SK-N-SH (cell line): ENCODE measurements at regions not wholly inside any gene's neighbourhood (a gene's known extent, or its start where the extent isn't known, plus 50 kb on each side); places are given as distances from the start of the nearest gene placed in this dataset.

Experiments used
- CTCF ChIA-PET: fragments of 300-600, 350-600 bp; formaldehyde crosslinking; extraction: SDS; loops from one replicate; lab custom pipeline; 2021; lab: Yijun Ruan, JAX
- POLR2A ChIA-PET: fragments of 350-600 bp; sonication (Branson Sonifier 250); formaldehyde crosslinking; extraction: SDS; loops from one replicate; lab custom pipeline; 2020; ENCODE audit warnings: antibody characterized with exemption, inconsistent platforms; lab: Yijun Ruan, JAX
- DNase-seq: peaks from one replicate; pipeline ENCODE4 v3.0.0; 2012
- H2AFZ ChIP-seq: fragments of 200-600 bp; sonication (generic); 2 replicates; pipeline ENCODE4 v1.8.1; 2016; ENCODE audit warnings: antibody characterized with exemption, mild to moderate bottlenecking, low read depth
- H3F3A ChIP-seq: fragments of 200-600 bp; sonication (generic); replicated peaks from 2 replicates; pipeline ENCODE3; 2016; ENCODE audit warnings: antibody characterized with exemption, mild to moderate bottlenecking; ENCODE audit not compliant: insufficient read depth
- H3K27ac ChIP-seq, 2 experiments: fragments of 200-500 bp in 1 of 2; fragments of 200-600 bp in 1 of 2; sonication (Bioruptor generic) in 1 of 2; sonication (generic), shearing (Covaris generic) in 1 of 2; 2 replicates each; pipeline versions ENCODE4 v1.5.1 to v1.6.1; 2014 to 2016; ENCODE audit warnings: low read depth in 2 of 2, inconsistent platforms in 1 of 2, low read length in 1 of 2, mild to moderate bottlenecking in 1 of 2, mixed read lengths in 1 of 2
- H3K27me3 ChIP-seq: fragments of 200-600 bp; sonication (generic), shearing (Covaris generic); 2 replicates; pipeline ENCODE4 v1.6.1; 2016; ENCODE audit warnings: mixed run types; ENCODE audit not compliant: insufficient read depth
- H3K36me3 ChIP-seq, 2 experiments: fragments of 200-500 bp in 1 of 2; fragments of 200-600 bp in 1 of 2; sonication (Bioruptor generic) in 1 of 2; sonication (generic) in 1 of 2; replicated peaks in 1 of 2; 2 replicates each; pipeline versions ENCODE3 to v1.5.1; 2014 to 2016; ENCODE audit warnings: low read length in 1 of 2, mild to moderate bottlenecking in 1 of 2; ENCODE audit not compliant: insufficient read depth in 2 of 2, control insufficient read depth in 1 of 2
- H3K4me1 ChIP-seq, 2 experiments: fragments of 200-500 bp in 1 of 2; fragments of 200-600 bp in 1 of 2; sonication (Bioruptor generic) in 1 of 2; sonication (generic), shearing (Covaris generic) in 1 of 2; 2 replicates each; pipeline versions ENCODE4 v1.5.1 to v1.6.1; 2014 to 2016; ENCODE audit warnings: low read depth in 1 of 2, low read length in 1 of 2, mixed run types in 1 of 2; ENCODE audit not compliant: insufficient read depth in 2 of 2, control insufficient read depth in 1 of 2
- H3K4me2 ChIP-seq: fragments of 200-600 bp; sonication (generic), shearing (Covaris generic); 2 replicates; pipeline ENCODE4 v1.6.1; 2017; ENCODE audit warnings: mixed run types
- H3K4me3 ChIP-seq, 2 experiments: fragments of 200-500 bp in 1 of 2; fragments of 200-600 bp in 1 of 2; sonication (Bioruptor generic) in 1 of 2; sonication (generic), shearing (Covaris generic) in 1 of 2; 2 replicates each; pipeline versions ENCODE4 v1.5.1 to v1.8.1; 2014 to 2016; ENCODE audit warnings: low read depth in 2 of 2, inconsistent platforms in 1 of 2, low read length in 1 of 2, mild to moderate bottlenecking in 1 of 2, mixed read lengths in 1 of 2, moderate library complexity in 1 of 2
- H3K79me2 ChIP-seq: fragments of 200-600 bp; sonication (generic); 2 replicates; pipeline ENCODE4 v1.8.1; 2017; ENCODE audit warnings: mild to moderate bottlenecking; ENCODE audit not compliant: insufficient read depth
- H3K9ac ChIP-seq: fragments of 200-600 bp; sonication (generic); 2 replicates; pipeline ENCODE4 v1.6.1; 2017; ENCODE audit warnings: mixed run types
- H3K9me2 ChIP-seq: fragments of 200-600 bp; sonication (generic); 2 replicates; pipeline ENCODE4 v1.6.1; 2017; ENCODE audit warnings: mixed run types
- H3K9me3 ChIP-seq: fragments of 200-600 bp; sonication (generic); 2 replicates; pipeline ENCODE4 v1.6.1; 2017; ENCODE audit warnings: mixed run types, mild to moderate bottlenecking, moderate library complexity
- H4K20me1 ChIP-seq: fragments of 200-600 bp; sonication (generic); 2 replicates; pipeline ENCODE4 v1.6.1; 2017; ENCODE audit warnings: mild to moderate bottlenecking, mixed run types; ENCODE audit not compliant: insufficient read depth
- CHD2 ChIP-seq: fragments of 150-350 bp; IDR thresholded peaks from 2 replicates; pipeline ENCODE4 v1.6.1; 2018; ENCODE audit warnings: low read length; ENCODE audit not compliant: partially characterized antibody
- ELF1 ChIP-seq: IDR thresholded peaks from 2 replicates; pipeline ENCODE4 v1.4.0; 2012
- EP300 ChIP-seq, 2 experiments: IDR thresholded peaks; 2 replicates each; pipeline versions ENCODE4 v1.4.0 to v1.6.1; 2012; ENCODE audit warnings: borderline replicate concordance in 1 of 2, low read depth in 1 of 2, low read length in 1 of 2
- FOSL2 ChIP-seq: IDR thresholded peaks from 2 replicates; pipeline ENCODE4 v1.4.0; 2012; ENCODE audit warnings: low read depth, mild to moderate bottlenecking, moderate library complexity, borderline replicate concordance
- GABPA ChIP-seq: IDR thresholded peaks from 2 replicates; pipeline ENCODE4 v1.4.0; 2012; ENCODE audit warnings: low read depth, mild to moderate bottlenecking
- GATA2 ChIP-seq: sonication (generic); formaldehyde crosslinking; IDR thresholded peaks from 2 replicates; pipeline ENCODE4 v1.5.0; 2020; ENCODE audit warnings: mild to moderate bottlenecking, missing genetic modification reagents
- MEF2A ChIP-seq: IDR thresholded peaks from 2 replicates; pipeline ENCODE4 v1.4.0; 2012; ENCODE audit warnings: low read depth, borderline replicate concordance
- MXI1 ChIP-seq: IDR thresholded peaks from 2 replicates; pipeline ENCODE4 v1.6.1; 2012; ENCODE audit warnings: mild to moderate bottlenecking, low read depth, low read length, improper control_type of control experiment
- RAD21 ChIP-seq: IDR thresholded peaks from 2 replicates; pipeline ENCODE4 v1.6.1; 2012; ENCODE audit warnings: mild to moderate bottlenecking, low read length
- RXRA ChIP-seq: IDR thresholded peaks from 2 replicates; pipeline ENCODE4 v1.4.0; 2012; ENCODE audit warnings: low read depth, mild to moderate bottlenecking, borderline replicate concordance
- SMC3 ChIP-seq: IDR thresholded peaks from 2 replicates; pipeline ENCODE4 v1.6.1; 2012; ENCODE audit warnings: low read depth, low read length, improper control_type of control experiment
- TAF1 ChIP-seq: IDR thresholded peaks from 2 replicates; pipeline ENCODE4 v1.6.1; 2012; ENCODE audit warnings: low read depth, mild to moderate bottlenecking, low read length, moderate library complexity, borderline replicate concordance
- WGBS: methylation state at CpG from one replicate; pipeline ENCODE4 v1.1.6; 2017; ENCODE audit warnings: low lambda C conversion rate; 5-methylcytosine and 5-hydroxymethylcytosine counted together
- TF ChIP-seq, protein P1 (sequence below): fragments of 200-600 bp; sonication (generic); IDR thresholded peaks from 2 replicates; pipeline ENCODE4 v1.6.1; 2017; ENCODE audit warnings: antibody characterized with exemption, mild to moderate bottlenecking, moderate library complexity
- TF ChIP-seq, protein P2 (sequence below): IDR thresholded peaks from 2 replicates; pipeline ENCODE4 v1.6.1; 2012; ENCODE audit warnings: mild to moderate bottlenecking, low read depth, low read length, moderate library complexity
- TF ChIP-seq, protein P3 (sequence below): IDR thresholded peaks from 2 replicates; pipeline ENCODE4 v1.4.0; 2012; ENCODE audit warnings: low read depth, borderline replicate concordance
- TF ChIP-seq, protein P4 (sequence below): IDR thresholded peaks from 2 replicates; pipeline ENCODE4 v1.4.0; 2012; ENCODE audit warnings: low read depth, borderline replicate concordance

DNA sequence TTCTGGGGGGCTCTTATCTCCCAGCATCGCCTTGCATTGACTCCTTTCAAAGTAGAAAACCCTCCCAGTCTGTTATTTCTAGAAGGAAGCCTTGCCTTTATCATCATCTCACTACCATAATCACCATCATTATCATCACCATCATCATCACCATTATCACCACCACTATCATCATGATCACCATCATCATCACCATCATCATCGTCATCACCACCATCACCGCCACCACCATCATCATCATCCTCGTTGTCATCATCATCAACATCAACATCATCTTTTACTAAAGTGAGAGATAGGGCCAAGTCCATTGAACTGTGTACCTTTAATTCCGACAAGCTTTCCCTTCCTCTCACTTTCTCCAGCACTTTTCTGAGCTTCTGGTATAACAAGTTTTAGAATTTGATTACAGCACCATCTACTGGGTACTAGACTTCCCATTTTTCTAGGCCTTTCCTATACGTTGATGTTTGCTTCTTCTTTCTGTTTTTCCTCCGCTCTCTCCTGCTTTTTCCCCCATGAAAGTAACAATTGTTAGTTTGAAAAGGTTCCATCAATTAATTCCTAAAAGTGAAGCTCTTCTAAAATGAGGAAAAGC is 226.4 kb downstream of the BUB3 start:
- Histone ChIP-seq H3K9me3 (no peaks in the 10 kb centered on the region), H3K9ac (no peak overlapping the region), H3K4me2 (no peak overlapping the region), H3K27me3 (no peaks in the 10 kb centered on the region), H3K36me3 (no peaks in the 10 kb centered on the region), H3K4me3 (no peak overlapping the region), H3K79me2 (no peaks in the 10 kb centered on the region), H3K27ac (no peak overlapping the region), H2AFZ (no peak overlapping the region), H3K4me1 (no peaks in the 10 kb centered on the region; a peak in 1 of 4 replicates), H3F3A (no peaks in the 10 kb centered on the region), H3K9me2 (no peaks in the 10 kb centered on the region), H4K20me1 (no peaks in the 10 kb centered on the region)
- TF ChIP-seq, protein P1, sequence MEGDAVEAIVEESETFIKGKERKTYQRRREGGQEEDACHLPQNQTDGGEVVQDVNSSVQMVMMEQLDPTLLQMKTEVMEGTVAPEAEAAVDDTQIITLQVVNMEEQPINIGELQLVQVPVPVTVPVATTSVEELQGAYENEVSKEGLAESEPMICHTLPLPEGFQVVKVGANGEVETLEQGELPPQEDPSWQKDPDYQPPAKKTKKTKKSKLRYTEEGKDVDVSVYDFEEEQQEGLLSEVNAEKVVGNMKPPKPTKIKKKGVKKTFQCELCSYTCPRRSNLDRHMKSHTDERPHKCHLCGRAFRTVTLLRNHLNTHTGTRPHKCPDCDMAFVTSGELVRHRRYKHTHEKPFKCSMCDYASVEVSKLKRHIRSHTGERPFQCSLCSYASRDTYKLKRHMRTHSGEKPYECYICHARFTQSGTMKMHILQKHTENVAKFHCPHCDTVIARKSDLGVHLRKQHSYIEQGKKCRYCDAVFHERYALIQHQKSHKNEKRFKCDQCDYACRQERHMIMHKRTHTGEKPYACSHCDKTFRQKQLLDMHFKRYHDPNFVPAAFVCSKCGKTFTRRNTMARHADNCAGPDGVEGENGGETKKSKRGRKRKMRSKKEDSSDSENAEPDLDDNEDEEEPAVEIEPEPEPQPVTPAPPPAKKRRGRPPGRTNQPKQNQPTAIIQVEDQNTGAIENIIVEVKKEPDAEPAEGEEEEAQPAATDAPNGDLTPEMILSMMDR = peak; percentile 30; the same call in 1 of the 2 replicates
- TF ChIP-seq CHD2 (no peak), SMC3 (peak; percentile 56; the same call in 1 of the 2 replicates), GABPA (no peak), RAD21 (peak; percentile 83)
- CTCF ChIA-PET = interaction anchor here (0.6 to 4.6 kb wide), 59 partner anchors 9 to 351 kb away, joined by 3 to 110 read pairs (median 4); partner anchors contain the start of gene BUB3
- WGBS = 33% methylated on average over 7 of the region's 7 CpGs
- peak; percentile 58 for DNase-seq
- POLR2A ChIA-PET = no interaction called here

GRCh38 chr10:123381224-123381623 is 227.0 kb downstream of the BUB3 start:
- no peaks in the 10 kb centered on the region for H4K20me1 ChIP-seq
- POLR2A ChIA-PET = no interaction called here
- no peak for TF ChIP-seq MXI1
- TF ChIP-seq TAF1 = no peak
- TF ChIP-seq, protein P2, sequence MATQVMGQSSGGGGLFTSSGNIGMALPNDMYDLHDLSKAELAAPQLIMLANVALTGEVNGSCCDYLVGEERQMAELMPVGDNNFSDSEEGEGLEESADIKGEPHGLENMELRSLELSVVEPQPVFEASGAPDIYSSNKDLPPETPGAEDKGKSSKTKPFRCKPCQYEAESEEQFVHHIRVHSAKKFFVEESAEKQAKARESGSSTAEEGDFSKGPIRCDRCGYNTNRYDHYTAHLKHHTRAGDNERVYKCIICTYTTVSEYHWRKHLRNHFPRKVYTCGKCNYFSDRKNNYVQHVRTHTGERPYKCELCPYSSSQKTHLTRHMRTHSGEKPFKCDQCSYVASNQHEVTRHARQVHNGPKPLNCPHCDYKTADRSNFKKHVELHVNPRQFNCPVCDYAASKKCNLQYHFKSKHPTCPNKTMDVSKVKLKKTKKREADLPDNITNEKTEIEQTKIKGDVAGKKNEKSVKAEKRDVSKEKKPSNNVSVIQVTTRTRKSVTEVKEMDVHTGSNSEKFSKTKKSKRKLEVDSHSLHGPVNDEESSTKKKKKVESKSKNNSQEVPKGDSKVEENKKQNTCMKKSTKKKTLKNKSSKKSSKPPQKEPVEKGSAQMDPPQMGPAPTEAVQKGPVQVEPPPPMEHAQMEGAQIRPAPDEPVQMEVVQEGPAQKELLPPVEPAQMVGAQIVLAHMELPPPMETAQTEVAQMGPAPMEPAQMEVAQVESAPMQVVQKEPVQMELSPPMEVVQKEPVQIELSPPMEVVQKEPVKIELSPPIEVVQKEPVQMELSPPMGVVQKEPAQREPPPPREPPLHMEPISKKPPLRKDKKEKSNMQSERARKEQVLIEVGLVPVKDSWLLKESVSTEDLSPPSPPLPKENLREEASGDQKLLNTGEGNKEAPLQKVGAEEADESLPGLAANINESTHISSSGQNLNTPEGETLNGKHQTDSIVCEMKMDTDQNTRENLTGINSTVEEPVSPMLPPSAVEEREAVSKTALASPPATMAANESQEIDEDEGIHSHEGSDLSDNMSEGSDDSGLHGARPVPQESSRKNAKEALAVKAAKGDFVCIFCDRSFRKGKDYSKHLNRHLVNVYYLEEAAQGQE = no peak
- no peak for TF ChIP-seq SMC3
- TF ChIP-seq, protein P3, sequence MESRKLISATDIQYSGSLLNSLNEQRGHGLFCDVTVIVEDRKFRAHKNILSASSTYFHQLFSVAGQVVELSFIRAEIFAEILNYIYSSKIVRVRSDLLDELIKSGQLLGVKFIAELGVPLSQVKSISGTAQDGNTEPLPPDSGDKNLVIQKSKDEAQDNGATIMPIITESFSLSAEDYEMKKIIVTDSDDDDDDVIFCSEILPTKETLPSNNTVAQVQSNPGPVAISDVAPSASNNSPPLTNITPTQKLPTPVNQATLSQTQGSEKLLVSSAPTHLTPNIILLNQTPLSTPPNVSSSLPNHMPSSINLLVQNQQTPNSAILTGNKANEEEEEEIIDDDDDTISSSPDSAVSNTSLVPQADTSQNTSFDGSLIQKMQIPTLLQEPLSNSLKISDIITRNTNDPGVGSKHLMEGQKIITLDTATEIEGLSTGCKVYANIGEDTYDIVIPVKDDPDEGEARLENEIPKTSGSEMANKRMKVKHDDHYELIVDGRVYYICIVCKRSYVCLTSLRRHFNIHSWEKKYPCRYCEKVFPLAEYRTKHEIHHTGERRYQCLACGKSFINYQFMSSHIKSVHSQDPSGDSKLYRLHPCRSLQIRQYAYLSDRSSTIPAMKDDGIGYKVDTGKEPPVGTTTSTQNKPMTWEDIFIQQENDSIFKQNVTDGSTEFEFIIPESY = no peak
- TF ChIP-seq EP300 (IDR thresholded peaks at IDR 0.05; ENCODE audit: borderline replicate concordance in 1 of 2, low read depth in 1 of 2, low read length in 1 of 2) = no peak
- no peak for TF ChIP-seq ELF1
- TF ChIP-seq, protein P4, sequence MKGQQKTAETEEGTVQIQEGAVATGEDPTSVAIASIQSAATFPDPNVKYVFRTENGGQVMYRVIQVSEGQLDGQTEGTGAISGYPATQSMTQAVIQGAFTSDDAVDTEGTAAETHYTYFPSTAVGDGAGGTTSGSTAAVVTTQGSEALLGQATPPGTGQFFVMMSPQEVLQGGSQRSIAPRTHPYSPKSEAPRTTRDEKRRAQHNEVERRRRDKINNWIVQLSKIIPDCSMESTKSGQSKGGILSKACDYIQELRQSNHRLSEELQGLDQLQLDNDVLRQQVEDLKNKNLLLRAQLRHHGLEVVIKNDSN = no peak
- TF ChIP-seq FOSL2 = no peak
- no peak for TF ChIP-seq RXRA
- no peak for TF ChIP-seq GATA2 (CRISPR knock-in tag)
- no peak for TF ChIP-seq MEF2A
- TF ChIP-seq GABPA = no peak
- TF ChIP-seq, all 33 proteins: peak for 0
- no peaks in the 10 kb centered on the region for H3K36me3 ChIP-seq
- DNase-seq = no peak
- no peak overlapping the region for H3K9ac ChIP-seq
- no peaks in the 10 kb centered on the region for H3K79me2 ChIP-seq
- CTCF ChIA-PET = interaction anchor here (0.7 to 4.6 kb wide), 44 partner anchors 9 to 352 kb away, joined by 3 to 110 read pairs (median 4); no protein-coding TSS in a partner anchor
- no peaks in the 10 kb centered on the region for H3F3A ChIP-seq
- no peak overlapping the region for H3K4me3 ChIP-seq
- H3K27me3 ChIP-seq = no peaks in the 10 kb centered on the region
- H3K27ac ChIP-seq = no peak overlapping the region
- no peaks in the 10 kb centered on the region for H3K9me2 ChIP-seq
- no peaks in the 10 kb centered on the region for H3K9me3 ChIP-seq
- H2AFZ ChIP-seq = no peak overlapping the region
- H3K4me2 ChIP-seq = no peak overlapping the region
- no peaks in the 10 kb centered on the region; a peak in 1 of 4 replicates for H3K4me1 ChIP-seq
- 14% methylated on average over 5 of the region's 5 CpGs for WGBS
